Panc1 (cell line): ENCODE measurements at regions not wholly inside any gene's neighbourhood (a gene's known extent, or its start where the extent isn't known, plus 50 kb on each side); places are given as distances from the start of the nearest gene placed in this dataset.

Source experiments
- CTCF ChIP-seq: fragments of 450-650 bp; IDR thresholded peaks from 2 replicates; pipeline ENCODE4 v1.5.1; 2017; ENCODE audit warnings: mild to moderate bottlenecking
- POLR2AphosphoS5 ChIP-seq: IDR thresholded peaks from 2 replicates; pipeline ENCODE4 v1.6.1; 2012; ENCODE audit warnings: mild to moderate bottlenecking, low read depth, low read length, moderate library complexity
- REST ChIP-seq, 2 experiments: IDR thresholded peaks; 2 replicates each; pipeline ENCODE4 v1.6.1; 2011 to 2012; ENCODE audit warnings: low read depth in 2 of 2, control low read depth in 1 of 2, low read length in 1 of 2, mild to moderate bottlenecking in 1 of 2, moderate library complexity in 1 of 2; ENCODE audit not compliant: insufficient read depth in 1 of 2
- SIN3A ChIP-seq: IDR thresholded peaks from 2 replicates; pipeline ENCODE4 v1.6.1; 2012; ENCODE audit warnings: low read depth, mild to moderate bottlenecking, low read length, moderate library complexity, borderline replicate concordance; ENCODE audit not compliant: insufficient read depth
- TCF7L2 ChIP-seq: IDR thresholded peaks from 2 replicates; pipeline ENCODE4 v1.6.1; 2011; ENCODE audit warnings: mild to moderate bottlenecking, low read depth, low read length, inconsistent platforms

GRCh38 chr3:68535782-68536181 is 396.6 kb downstream of the TAFA4 start:
- no peak for TF ChIP-seq REST (IDR thresholded peaks at IDR 0.05; ENCODE audit: insufficient read depth in 1 of 2, low read depth in 2 of 2, low read length in 1 of 2)
- TF ChIP-seq CTCF, result no peak
- no peak for TF ChIP-seq SIN3A
- TF ChIP-seq POLR2AphosphoS5, result no peak
- no peak for TF ChIP-seq TCF7L2
